ENCODE measurements at regions not wholly inside any gene's neighbourhood (a gene's known extent, or its start where the extent isn't known, plus 50 kb on each side); places are given as distances from the start of the nearest gene placed in this dataset.

DNA sequence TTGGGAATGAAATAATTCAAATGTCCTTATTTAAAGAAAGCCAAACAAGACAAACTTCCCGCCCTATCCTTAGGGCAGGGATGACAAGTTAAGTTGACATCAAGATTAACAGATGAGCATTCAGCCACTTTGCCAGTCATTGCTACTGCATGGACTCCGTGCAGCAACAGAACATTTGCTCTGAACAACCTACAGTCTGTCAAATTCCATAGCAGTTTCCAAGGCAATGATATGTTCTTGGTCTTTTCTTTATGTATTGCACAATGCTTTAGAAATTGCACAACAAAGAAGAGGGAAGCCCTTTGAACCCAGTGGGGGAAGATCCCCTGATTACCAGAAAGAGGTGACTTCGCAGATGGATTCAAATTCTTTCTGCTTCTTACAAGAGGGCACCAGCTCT, 269.8 kb downstream of the BCAT1 start:
- Histone ChIP-seq H3K9me2 (replicated peaks; ENCODE audit: insufficient read depth) (no peaks in the 10 kb centered on the region), H2AFZ (no peak overlapping the region), H3K36me3 (replicated peaks; ENCODE audit: insufficient read depth, low read depth) (no peaks in the 10 kb centered on the region), H3K27me3 (no peaks in the 10 kb centered on the region), H3K9me3 (ENCODE audit: low read depth) (no peaks in the 10 kb centered on the region), H4K20me1 (ENCODE audit: insufficient read depth, poor library complexity, severe bottlenecking) (no peaks in the 10 kb centered on the region), H3K4me2 (no peak overlapping the region), H3K4me1 (ENCODE audit: insufficient read depth) (peaks cover 6% of the 10 kb centered on the region), H3K79me2 (no peaks in the 10 kb centered on the region), H3K27ac (no peak overlapping the region), H3K4me3 (no peak overlapping the region)
- WGBS (ENCODE audit: low lambda C conversion rate, missing lambda C conversion rate): 47% methylated on average over 3 of the region's 3 CpGs
- DNase-seq (ENCODE audit: low spot score): peak; percentile 28
- no peak for TF ChIP-seq CTCF (IDR thresholded peaks at IDR 0.05; ENCODE audit: poor library complexity)
- no peak for TF ChIP-seq EZH2 (IDR thresholded peaks at IDR 0.05; ENCODE audit: borderline replicate concordance)
- TF ChIP-seq EZH2phosphoT487 (IDR thresholded peaks at IDR 0.05; ENCODE audit: low read depth, severe bottlenecking, unreplicated experiment): no peak

DNA sequence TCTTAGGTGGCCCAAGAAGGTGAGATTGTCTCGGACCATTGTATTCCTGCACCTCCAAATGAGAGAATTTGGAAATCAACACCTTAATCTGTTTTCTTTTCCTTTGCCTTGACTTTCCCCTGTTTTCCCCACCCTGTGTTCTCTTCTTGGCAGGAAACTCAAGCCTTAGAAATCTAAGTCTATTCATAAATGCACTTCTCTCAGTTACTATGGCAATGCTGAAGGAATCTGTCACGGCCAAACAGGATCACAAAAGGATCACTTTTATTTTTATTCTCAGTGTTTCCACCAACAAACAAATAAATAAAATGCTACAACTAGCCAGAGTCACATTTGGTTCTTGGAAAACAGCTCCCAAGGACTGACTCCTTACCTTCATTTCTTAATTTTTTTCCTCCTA, 270.5 kb downstream of the BCAT1 start:
- Histone ChIP-seq H3K4me3 (no peak overlapping the region), H2AFZ (no peak overlapping the region), H3K9me3 (ENCODE audit: low read depth) (no peaks in the 10 kb centered on the region), H3K4me1 (ENCODE audit: insufficient read depth) (peaks cover 6% of the 10 kb centered on the region), H3K4me2 (no peak overlapping the region), H3K79me2 (no peaks in the 10 kb centered on the region), H3K27me3 (no peaks in the 10 kb centered on the region), H4K20me1 (ENCODE audit: insufficient read depth, poor library complexity, severe bottlenecking) (no peaks in the 10 kb centered on the region), H3K9me2 (replicated peaks; ENCODE audit: insufficient read depth) (no peaks in the 10 kb centered on the region), H3K36me3 (replicated peaks; ENCODE audit: insufficient read depth, low read depth) (no peaks in the 10 kb centered on the region), H3K27ac (no peak overlapping the region)
- WGBS (ENCODE audit: low lambda C conversion rate, missing lambda C conversion rate): 80% methylated on average over 2 of the region's 2 CpGs
- TF ChIP-seq CTCF (IDR thresholded peaks at IDR 0.05; ENCODE audit: poor library complexity) (no peak), EZH2 (IDR thresholded peaks at IDR 0.05; ENCODE audit: borderline replicate concordance) (no peak), EZH2phosphoT487 (IDR thresholded peaks at IDR 0.05; ENCODE audit: low read depth, severe bottlenecking, unreplicated experiment) (no peak)
- no peak for DNase-seq (ENCODE audit: low spot score)

DNA sequence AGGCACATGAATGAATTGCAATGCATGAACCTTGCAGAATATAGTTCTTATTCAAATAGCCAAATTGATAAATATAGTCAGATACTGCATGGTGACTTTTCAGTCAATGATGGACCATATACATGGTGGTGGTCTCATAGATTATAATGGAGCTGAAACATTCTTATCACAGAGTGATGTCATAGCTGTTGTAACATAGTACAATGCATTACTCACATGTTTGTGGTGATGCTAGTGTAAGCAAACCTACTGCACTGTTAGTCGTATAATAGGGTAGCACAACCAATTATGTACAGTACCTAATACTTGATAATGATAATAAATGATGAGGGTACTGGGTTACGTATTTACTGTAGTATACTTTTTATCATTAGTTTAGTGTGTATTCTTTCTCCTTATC, 280.3 kb downstream of the BCAT1 start:
- Histone ChIP-seq H3K4me3 (no peak overlapping the region), H4K20me1 (ENCODE audit: insufficient read depth, poor library complexity, severe bottlenecking) (no peaks in the 10 kb centered on the region), H2AFZ (no peak overlapping the region), H3K4me2 (no peak overlapping the region), H3K4me1 (ENCODE audit: insufficient read depth) (no peaks in the 10 kb centered on the region), H3K9me2 (replicated peaks; ENCODE audit: insufficient read depth) (no peaks in the 10 kb centered on the region), H3K79me2 (no peaks in the 10 kb centered on the region), H3K27ac (no peak overlapping the region), H3K27me3 (no peaks in the 10 kb centered on the region), H3K9me3 (ENCODE audit: low read depth) (no peaks in the 10 kb centered on the region), H3K36me3 (replicated peaks; ENCODE audit: insufficient read depth, low read depth) (no peaks in the 10 kb centered on the region)
- WGBS (ENCODE audit: low lambda C conversion rate, missing lambda C conversion rate): 69% methylated on average over 2 of the region's 2 CpGs
- DNase-seq (ENCODE audit: low spot score): no peak
- TF ChIP-seq CTCF (IDR thresholded peaks at IDR 0.05; ENCODE audit: poor library complexity) (no peak), EZH2phosphoT487 (IDR thresholded peaks at IDR 0.05; ENCODE audit: low read depth, severe bottlenecking, unreplicated experiment) (no peak), EZH2 (IDR thresholded peaks at IDR 0.05; ENCODE audit: borderline replicate concordance) (no peak)
